ENCODE measurements at regions not wholly inside any gene's neighbourhood (a gene's known extent, or its start where the extent isn't known, plus 50 kb on each side); places are given as distances from the start of the nearest gene placed in this dataset.

- POLR2A ChIA-PET (ENCODE audit: unreplicated experiment): no interaction called here
- H3K4me1 ChIP-seq (ENCODE audit: insufficient read depth, low read length): no peaks in the 10 kb centered on the region
- BruUV-seq (replicated peaks): no TSS peak
- H3K9me3 ChIP-seq (ENCODE audit: low read length): no peaks in the 10 kb centered on the region
- H3K4me3 ChIP-seq (ENCODE audit: low read length): no peak overlapping the region
- no peaks in the 10 kb centered on the region for H3K27me3 ChIP-seq (ENCODE audit: low read length)
- no peak for DNase-seq
- CTCF ChIA-PET: no interaction called here
- ATAC-seq: no peak
- no peaks in the 10 kb centered on the region for H3K79me2 ChIP-seq (ENCODE audit: low read length)
- no peaks in the 10 kb centered on the region for H3K9me2 ChIP-seq (replicated peaks; ENCODE audit: low read length)
- no peaks in the 10 kb centered on the region for H3F3A ChIP-seq (ENCODE audit: low read length, unreplicated experiment)
- no peaks in the 10 kb centered on the region for H3K36me3 ChIP-seq (ENCODE audit: low read depth, low read length)
- intact Hi-C loops (cut with micrococcal nuclease): no loop called here
- H3K4me2 ChIP-seq (ENCODE audit: low read length): no peak overlapping the region
- H2AFZ ChIP-seq (ENCODE audit: low read length): no peak overlapping the region
- no peak overlapping the region for H3K9ac ChIP-seq (ENCODE audit: low read length)
- no peaks in the 10 kb centered on the region for H4K20me1 ChIP-seq (ENCODE audit: low read length)
- TF ChIP-seq EZH2 (IDR thresholded peaks at IDR 0.05; ENCODE audit: low read length, unreplicated experiment) (no peak), CTCF (conservative IDR thresholded peaks at IDR 0.05; ENCODE audit: low read depth, low read length) (no peak), EZH2phosphoT487 (IDR thresholded peaks at IDR 0.05; ENCODE audit: borderline replicate concordance, low read length) (no peak)
- H3K27ac ChIP-seq (ENCODE audit: low read length): no peak overlapping the region
Measured at GRCh38 chr22:48807155-48807554, 1020.5 kb downstream of the BRD1 start.

- Histone ChIP-seq H3K9ac (ENCODE audit: low read length) (no peak overlapping the region), H3K27me3 (ENCODE audit: low read length) (no peaks in the 10 kb centered on the region), H3K4me1 (ENCODE audit: insufficient read depth, low read length) (no peaks in the 10 kb centered on the region), H4K20me1 (ENCODE audit: low read length) (no peaks in the 10 kb centered on the region), H3K27ac (ENCODE audit: low read length) (no peak overlapping the region), H2AFZ (ENCODE audit: low read length) (no peak overlapping the region), H3F3A (ENCODE audit: low read length, unreplicated experiment) (no peaks in the 10 kb centered on the region), H3K9me3 (ENCODE audit: low read length) (no peaks in the 10 kb centered on the region), H3K4me3 (ENCODE audit: low read length) (no peak overlapping the region), H3K4me2 (ENCODE audit: low read length) (no peak overlapping the region), H3K36me3 (ENCODE audit: low read depth, low read length) (no peaks in the 10 kb centered on the region), H3K79me2 (ENCODE audit: low read length) (no peaks in the 10 kb centered on the region), H3K9me2 (replicated peaks; ENCODE audit: low read length) (no peaks in the 10 kb centered on the region)
- TF ChIP-seq CTCF (conservative IDR thresholded peaks at IDR 0.05; ENCODE audit: low read depth, low read length): no peak
- TF ChIP-seq EZH2phosphoT487 (IDR thresholded peaks at IDR 0.05; ENCODE audit: borderline replicate concordance, low read length): no peak
- no peak for TF ChIP-seq EZH2 (IDR thresholded peaks at IDR 0.05; ENCODE audit: low read length, unreplicated experiment)
- CTCF ChIA-PET: no interaction called here
- ATAC-seq: no peak
- intact Hi-C loops (cut with micrococcal nuclease): no loop called here
- POLR2A ChIA-PET (ENCODE audit: unreplicated experiment): no interaction called here
- DNase-seq: no peak
- no TSS peak for BruUV-seq (replicated peaks)
Measured at GRCh38 chr22:48806227-48806781, 1021.4 kb downstream of the BRD1 start.

- Histone ChIP-seq H3K27ac (ENCODE audit: low read length) (no peak overlapping the region), H3K4me1 (ENCODE audit: insufficient read depth, low read length) (no peaks in the 10 kb centered on the region), H4K20me1 (ENCODE audit: low read length) (no peaks in the 10 kb centered on the region), H3K9me3 (ENCODE audit: low read length) (no peaks in the 10 kb centered on the region), H3K79me2 (ENCODE audit: low read length) (no peaks in the 10 kb centered on the region), H3K4me2 (ENCODE audit: low read length) (no peak overlapping the region), H3K27me3 (ENCODE audit: low read length) (no peaks in the 10 kb centered on the region), H3K9me2 (replicated peaks; ENCODE audit: low read length) (no peaks in the 10 kb centered on the region), H2AFZ (ENCODE audit: low read length) (no peak overlapping the region), H3F3A (ENCODE audit: low read length, unreplicated experiment) (no peaks in the 10 kb centered on the region), H3K36me3 (ENCODE audit: low read depth, low read length) (no peaks in the 10 kb centered on the region), H3K4me3 (ENCODE audit: low read length) (no peak overlapping the region), H3K9ac (ENCODE audit: low read length) (no peak overlapping the region)
- no TSS peak for BruUV-seq (replicated peaks)
- ChIA-PET CTCF (no interaction called here), POLR2A (ENCODE audit: unreplicated experiment) (no interaction called here)
- TF ChIP-seq EZH2phosphoT487 (IDR thresholded peaks at IDR 0.05; ENCODE audit: borderline replicate concordance, low read length): no peak
- intact Hi-C loops (cut with micrococcal nuclease): no loop called here
- no peak for DNase-seq
- ATAC-seq: no peak
Measured at GRCh38 chr22:48805516-48805915, 1022.2 kb downstream of the BRD1 start.

All from PC-3 (cell line).